Stimulated activated CD8-positive, alpha-beta memory T cell treated with anti-CD3 and anti-CD28 coated beads, Interleukin-4, amount 100 ng/mL, for 24 hours (primary cell): ENCODE measurements at regions not wholly inside any gene's neighbourhood (a gene's known extent, or its start where the extent isn't known, plus 50 kb on each side); places are given as distances from the start of the nearest gene placed in this dataset.

Experiments
- DNase-seq: peaks from one replicate; pipeline ENCODE4 v3.0.0-alpha.2; 2020; ENCODE audit warnings: low read depth

GRCh38 chr16:79754081-79754480, 153.5 kb upstream of the MAF start:
- no peak for DNase-seq

- no peak for DNase-seq
These were observed 152.7 kb upstream of the MAF start for GRCh38 chr16:79753286-79753685.

GRCh38 chr16:79752396-79752795, 151.9 kb upstream of the MAF start:
- DNase-seq: no peak

- no peak for DNase-seq
These were observed 151.1 kb upstream of the MAF start for GRCh38 chr16:79751471-79752184.

- no peak for DNase-seq
These were observed 149.8 kb upstream of the MAF start for GRCh38 chr16:79750311-79750710.

GRCh38 chr16:79748629-79749028, 148.1 kb upstream of the MAF start:
- no peak for DNase-seq

- no peak for DNase-seq
These were observed 147.2 kb upstream of the MAF start for GRCh38 chr16:79747688-79748087.

- no peak for DNase-seq
These were observed 139.7 kb upstream of the MAF start for GRCh38 chr16:79740252-79740651.

- no peak for DNase-seq
These were observed 134.7 kb upstream of the MAF start for GRCh38 chr16:79735271-79735670.

- DNase-seq: no peak
These were observed 134.2 kb upstream of the MAF start for GRCh38 chr16:79734721-79735120.

- no peak for DNase-seq
These were observed 128.3 kb upstream of the MAF start for GRCh38 chr16:79728923-79729240.

- DNase-seq: no peak
These were observed 127.7 kb upstream of the MAF start for GRCh38 chr16:79728048-79728922.

- no peak for DNase-seq
These were observed 126.4 kb upstream of the MAF start for GRCh38 chr16:79726902-79727301.

- no peak for DNase-seq
These were observed 124.5 kb upstream of the MAF start for GRCh38 chr16:79725051-79725450.

GRCh38 chr16:79723583-79724168, 123.1 kb upstream of the MAF start:
- DNase-seq: no peak

- DNase-seq: no peak
These were observed 120.7 kb upstream of the MAF start for GRCh38 chr16:79721270-79721669.

GRCh38 chr16:79717333-79718137, 117.0 kb upstream of the MAF start:
- DNase-seq: no peak

- DNase-seq: no peak
These were observed 116.3 kb upstream of the MAF start for GRCh38 chr16:79716645-79717332.

GRCh38 chr16:79715061-79715460, 114.5 kb upstream of the MAF start:
- DNase-seq: no peak

- DNase-seq: no peak
These were observed 113.9 kb upstream of the MAF start for GRCh38 chr16:79714440-79714839.

GRCh38 chr16:79713609-79714309, 113.2 kb upstream of the MAF start:
- no peak for DNase-seq
